Vagina (tissue), 2 donors: ENCODE measurements at regions not wholly inside any gene's neighbourhood (a gene's known extent, or its start where the extent isn't known, plus 50 kb on each side); places are given as distances from the start of the nearest gene placed in this dataset.

Experiments used
- DNase-seq, 2 donors: peaks; one replicate each; pipeline ENCODE4 v3.0.0-alpha.2; 2017; ENCODE audit errors: extremely low spot score in 2 of 2
- H3K27ac ChIP-seq: fragments of 200-600 bp; sonication (generic); one replicate; pipeline ENCODE4 v1.5.1; 2019
- H3K27me3 ChIP-seq: fragments of 200-600 bp; sonication (generic); one replicate; pipeline ENCODE4 v1.5.1; 2019
- H3K36me3 ChIP-seq, 2 donors: fragments of 200-600 bp; sonication (generic); one replicate each; pipeline ENCODE4 v1.5.1; 2017 to 2019
- H3K4me1 ChIP-seq: fragments of 200-600 bp; sonication (generic); one replicate; pipeline ENCODE4 v1.5.1; 2019
- H3K4me3 ChIP-seq, 2 donors: fragments of 200-600 bp; sonication (generic); 1 replicate in 1 of 2; 2 replicates in 1 of 2; pipeline ENCODE4 v1.5.1; 2016 to 2019
- H3K9me3 ChIP-seq: fragments of 200-600 bp; sonication (generic); one replicate; pipeline ENCODE4 v1.5.1; 2019
- POLR2A ChIP-seq, 2 donors: fragments of 450-650 bp; IDR thresholded peaks; one replicate each; pipeline ENCODE4 v1.6.1; 2017; ENCODE audit warnings: antibody characterized with exemption in 2 of 2, mild to moderate bottlenecking in 2 of 2, moderate library complexity in 2 of 2
- POLR2AphosphoS5 ChIP-seq, 2 donors: sonication (generic); formaldehyde crosslinking; IDR thresholded peaks; one replicate each; pipeline ENCODE4 v1.9.0; 2017; ENCODE audit warnings: antibody characterized with exemption in 2 of 2, mild to moderate bottlenecking in 2 of 2, low read depth in 1 of 2; ENCODE audit not compliant: insufficient read depth in 1 of 2
- intact Hi-C: fragments of 100-400 bp; cut with DNase I; formaldehyde crosslinking; loops from one replicate; pipeline ENCODE4 v1.15.1; 2023
- TF ChIP-seq, protein P1 (sequence below), 3 experiments: fragments of 450-650 bp in 2 of 3; fragments of 200-600 bp in 1 of 3; sonication (generic) in 1 of 3; IDR thresholded peaks; one replicate each; pipeline ENCODE4 v1.5.1; 2017 to 2019; ENCODE audit warnings: antibody characterized with exemption in 3 of 3, mild to moderate bottlenecking in 2 of 3, moderate library complexity in 2 of 3

DNA sequence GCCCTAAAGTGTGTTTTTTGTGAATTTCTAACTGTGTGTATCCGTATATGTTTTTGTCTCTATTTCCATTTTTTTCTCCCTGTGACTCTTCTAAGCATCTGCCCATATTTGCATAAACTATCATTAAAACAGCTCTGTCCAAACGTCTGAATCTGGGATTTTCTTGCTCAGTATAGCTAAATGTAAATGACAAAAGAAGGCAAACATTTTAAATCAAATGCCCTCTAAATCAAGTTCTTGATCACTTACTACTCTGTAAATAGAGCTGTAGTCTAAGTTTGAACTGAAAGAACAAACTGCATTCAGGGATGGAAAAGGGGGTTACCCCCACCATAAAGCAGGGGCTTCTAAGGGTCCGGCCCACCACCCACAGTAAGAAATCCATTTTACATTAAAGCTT lies 432.0 kb upstream of the FAM241A start:
- Histone ChIP-seq H3K27ac (no peak overlapping the region), H3K9me3 (no peaks in the 10 kb centered on the region), H3K36me3 (no peaks in the 10 kb centered on the region), H3K4me1 (no peaks in the 10 kb centered on the region), H3K4me3 (no peak overlapping the region), H3K27me3 (no peaks in the 10 kb centered on the region)
- no peak for TF ChIP-seq POLR2AphosphoS5 (IDR thresholded peaks at IDR 0.05; ENCODE audit: insufficient read depth in 1 of 2, low read depth in 1 of 2)
- TF ChIP-seq POLR2A (IDR thresholded peaks at IDR 0.05): no peak
- TF ChIP-seq, protein P1, sequence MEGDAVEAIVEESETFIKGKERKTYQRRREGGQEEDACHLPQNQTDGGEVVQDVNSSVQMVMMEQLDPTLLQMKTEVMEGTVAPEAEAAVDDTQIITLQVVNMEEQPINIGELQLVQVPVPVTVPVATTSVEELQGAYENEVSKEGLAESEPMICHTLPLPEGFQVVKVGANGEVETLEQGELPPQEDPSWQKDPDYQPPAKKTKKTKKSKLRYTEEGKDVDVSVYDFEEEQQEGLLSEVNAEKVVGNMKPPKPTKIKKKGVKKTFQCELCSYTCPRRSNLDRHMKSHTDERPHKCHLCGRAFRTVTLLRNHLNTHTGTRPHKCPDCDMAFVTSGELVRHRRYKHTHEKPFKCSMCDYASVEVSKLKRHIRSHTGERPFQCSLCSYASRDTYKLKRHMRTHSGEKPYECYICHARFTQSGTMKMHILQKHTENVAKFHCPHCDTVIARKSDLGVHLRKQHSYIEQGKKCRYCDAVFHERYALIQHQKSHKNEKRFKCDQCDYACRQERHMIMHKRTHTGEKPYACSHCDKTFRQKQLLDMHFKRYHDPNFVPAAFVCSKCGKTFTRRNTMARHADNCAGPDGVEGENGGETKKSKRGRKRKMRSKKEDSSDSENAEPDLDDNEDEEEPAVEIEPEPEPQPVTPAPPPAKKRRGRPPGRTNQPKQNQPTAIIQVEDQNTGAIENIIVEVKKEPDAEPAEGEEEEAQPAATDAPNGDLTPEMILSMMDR (IDR thresholded peaks at IDR 0.05): no peak
- no peak for DNase-seq
- intact Hi-C loops: no loop called here

DNA sequence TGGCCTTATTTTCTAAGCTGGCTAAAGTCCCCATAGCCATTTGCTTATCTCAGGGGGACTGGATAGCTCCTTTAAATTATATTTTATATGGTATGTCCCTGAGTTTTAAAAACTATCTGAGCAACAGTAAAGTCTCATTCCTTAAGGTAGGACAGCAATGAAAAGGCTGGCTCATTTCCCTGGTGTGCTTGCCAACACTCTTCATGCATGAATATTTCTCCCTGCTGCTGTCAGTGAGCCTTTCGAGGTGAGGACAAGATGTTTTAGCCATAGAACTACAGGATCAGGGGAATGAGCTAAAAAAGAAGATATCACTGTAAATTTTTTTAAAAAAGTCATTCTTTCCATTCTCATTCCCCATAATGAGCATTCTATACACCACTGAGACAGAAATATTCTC lies 427.3 kb upstream of the FAM241A start:
- H3K27ac ChIP-seq: no peak overlapping the region
- intact Hi-C loops: no loop called here
- no peak for DNase-seq

DNA sequence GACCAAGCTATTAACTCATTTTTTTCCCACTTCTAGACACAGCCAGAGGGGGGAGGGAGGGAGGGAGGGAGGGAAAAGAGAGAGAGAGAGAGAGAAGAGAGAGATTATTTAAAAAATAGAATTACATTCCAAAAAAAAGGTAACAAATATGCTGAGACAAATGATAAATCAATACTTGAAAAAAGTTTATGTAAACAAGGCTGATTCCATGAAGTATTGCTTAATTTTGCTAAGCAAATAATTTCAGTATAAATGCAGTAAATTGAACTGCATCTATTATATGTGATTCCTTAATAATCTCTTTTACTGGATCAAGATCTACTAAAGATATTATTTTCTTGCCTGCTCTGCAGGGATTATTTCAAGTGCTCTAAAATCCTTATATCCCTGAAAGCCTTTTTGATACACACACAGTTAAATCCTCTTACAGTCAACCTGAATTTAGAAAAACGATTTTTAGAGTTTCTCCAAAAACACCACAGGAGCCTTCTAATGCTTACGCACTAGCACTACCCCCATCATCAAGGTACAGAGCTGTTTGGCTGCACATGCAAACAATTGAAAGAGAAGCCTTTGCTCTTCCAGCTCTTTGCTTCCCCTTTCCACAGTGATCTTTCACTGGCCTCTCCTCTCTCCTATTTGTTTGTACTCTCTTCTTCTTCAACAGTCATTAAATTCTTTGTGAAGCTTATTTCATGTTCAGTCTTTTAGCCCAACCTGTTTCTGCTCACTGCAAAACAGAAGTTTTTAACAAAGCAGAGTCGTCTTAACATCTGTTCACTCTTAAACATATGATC lies 426.3 kb upstream of the FAM241A start:
- H3K27ac ChIP-seq: no peak overlapping the region
- DNase-seq: no peak
- no peaks in the 10 kb centered on the region for H3K4me1 ChIP-seq
- intact Hi-C loops: no loop called here
- H3K4me3 ChIP-seq: no peak overlapping the region
- no peaks in the 10 kb centered on the region for H3K36me3 ChIP-seq
- no peaks in the 10 kb centered on the region for H3K27me3 ChIP-seq
- no peaks in the 10 kb centered on the region for H3K9me3 ChIP-seq
- TF ChIP-seq POLR2AphosphoS5 (IDR thresholded peaks at IDR 0.05; ENCODE audit: insufficient read depth in 1 of 2, low read depth in 1 of 2) (no peak), POLR2A (IDR thresholded peaks at IDR 0.05) (no peak)
- TF ChIP-seq, protein P1 (IDR thresholded peaks at IDR 0.05): no peak

More for the DNA sequence above, 427.3 kb upstream of the FAM241A start:
- no peak overlapping the region for H3K4me3 ChIP-seq
- H3K9me3 ChIP-seq: no peaks in the 10 kb centered on the region
- no peaks in the 10 kb centered on the region for H3K36me3 ChIP-seq
- no peaks in the 10 kb centered on the region for H3K4me1 ChIP-seq
- no peaks in the 10 kb centered on the region for H3K27me3 ChIP-seq
- TF ChIP-seq, protein P1 (IDR thresholded peaks at IDR 0.05): no peak
- TF ChIP-seq POLR2AphosphoS5 (IDR thresholded peaks at IDR 0.05; ENCODE audit: insufficient read depth in 1 of 2, low read depth in 1 of 2) (no peak), POLR2A (IDR thresholded peaks at IDR 0.05) (no peak)

DNA sequence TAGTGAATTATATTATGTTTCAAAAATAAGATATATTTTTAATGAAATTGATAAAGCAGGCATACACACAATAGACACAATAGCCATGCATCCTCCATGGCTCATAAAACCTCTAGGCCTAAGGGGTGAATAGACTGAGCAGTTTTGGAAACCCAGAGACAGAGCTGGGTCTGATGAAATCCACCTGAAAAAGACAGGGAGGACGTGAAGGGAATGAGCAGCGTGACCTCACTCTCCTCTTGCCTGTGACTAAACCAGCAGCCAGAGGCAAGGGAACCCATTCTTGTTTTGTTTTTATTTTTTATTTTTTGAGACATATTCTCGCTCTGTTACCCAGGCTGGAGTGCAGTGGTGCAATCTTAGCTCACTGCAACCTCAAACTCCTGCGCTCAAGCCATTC lies 424.4 kb upstream of the FAM241A start:
- H3K36me3 ChIP-seq: no peaks in the 10 kb centered on the region
- DNase-seq: no peak
- intact Hi-C loops: no loop called here
- no peak overlapping the region for H3K27ac ChIP-seq
- no peaks in the 10 kb centered on the region for H3K4me1 ChIP-seq
- H3K9me3 ChIP-seq: no peaks in the 10 kb centered on the region
- H3K4me3 ChIP-seq: no peak overlapping the region
- no peaks in the 10 kb centered on the region for H3K27me3 ChIP-seq
- no peak for TF ChIP-seq POLR2A (IDR thresholded peaks at IDR 0.05)

DNA sequence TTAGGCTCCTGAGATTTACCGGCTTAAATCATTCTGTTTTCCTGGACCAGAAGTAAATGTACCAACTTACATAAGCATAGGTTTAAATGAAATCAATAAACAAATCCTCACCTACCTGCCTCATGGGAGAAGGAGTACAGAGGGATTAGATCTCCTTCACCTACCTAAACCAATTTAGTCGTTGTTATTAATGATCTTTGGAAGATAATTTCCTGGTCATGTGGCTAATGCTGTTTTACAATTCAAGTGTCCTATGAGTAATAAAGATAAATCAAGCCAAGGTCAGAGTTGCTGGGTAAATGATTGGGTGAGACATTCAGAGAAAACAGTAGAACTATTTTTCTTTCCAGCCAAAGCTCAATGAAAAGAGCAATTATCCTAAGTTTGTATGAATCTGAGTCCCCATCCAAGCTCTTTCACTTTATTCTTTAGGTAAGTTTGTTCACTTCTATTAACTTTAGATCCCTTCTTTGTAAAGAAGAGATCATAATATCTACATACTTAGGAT lies 423.0 kb upstream of the FAM241A start:
- H3K4me3 ChIP-seq: no peak overlapping the region
- no peaks in the 10 kb centered on the region for H3K36me3 ChIP-seq
- H3K27me3 ChIP-seq: no peaks in the 10 kb centered on the region
- no peak for TF ChIP-seq POLR2A (IDR thresholded peaks at IDR 0.05)
- no peak for TF ChIP-seq POLR2AphosphoS5 (IDR thresholded peaks at IDR 0.05; ENCODE audit: insufficient read depth in 1 of 2, low read depth in 1 of 2)
- TF ChIP-seq, protein P1 (IDR thresholded peaks at IDR 0.05): no peak
- H3K9me3 ChIP-seq: no peaks in the 10 kb centered on the region
- H3K4me1 ChIP-seq: no peaks in the 10 kb centered on the region
- no peak overlapping the region for H3K27ac ChIP-seq
- intact Hi-C loops: no loop called here
- DNase-seq: no peak
